GM12865 (cell line): ENCODE measurements at regions not wholly inside any gene's neighbourhood (a gene's known extent, or its start where the extent isn't known, plus 50 kb on each side); places are given as distances from the start of the nearest gene placed in this dataset.

Source experiments
- DNase-seq: peaks from one replicate; pipeline ENCODE4 v3.0.0; 2010; ENCODE audit warnings: low read depth
- H3K4me3 ChIP-seq: 2 replicates; pipeline ENCODE4 v1.5.1; 2011; ENCODE audit warnings: mild to moderate bottlenecking, low read depth, low read length, control low read depth
- CTCF ChIP-seq: IDR thresholded peaks from 2 replicates; pipeline ENCODE4 v1.5.1; 2011; ENCODE audit warnings: low read length, control low read depth, low read depth, inconsistent platforms; ENCODE audit not compliant: insufficient read depth; ENCODE audit errors: missing control alignments

- no peak for TF ChIP-seq CTCF
- H3K4me3 ChIP-seq: no peak overlapping the region
- DNase-seq: no peak
Observed at GRCh38 chr6:8642131-8642530, 206.8 kb upstream of the SLC35B3 start.

DNA sequence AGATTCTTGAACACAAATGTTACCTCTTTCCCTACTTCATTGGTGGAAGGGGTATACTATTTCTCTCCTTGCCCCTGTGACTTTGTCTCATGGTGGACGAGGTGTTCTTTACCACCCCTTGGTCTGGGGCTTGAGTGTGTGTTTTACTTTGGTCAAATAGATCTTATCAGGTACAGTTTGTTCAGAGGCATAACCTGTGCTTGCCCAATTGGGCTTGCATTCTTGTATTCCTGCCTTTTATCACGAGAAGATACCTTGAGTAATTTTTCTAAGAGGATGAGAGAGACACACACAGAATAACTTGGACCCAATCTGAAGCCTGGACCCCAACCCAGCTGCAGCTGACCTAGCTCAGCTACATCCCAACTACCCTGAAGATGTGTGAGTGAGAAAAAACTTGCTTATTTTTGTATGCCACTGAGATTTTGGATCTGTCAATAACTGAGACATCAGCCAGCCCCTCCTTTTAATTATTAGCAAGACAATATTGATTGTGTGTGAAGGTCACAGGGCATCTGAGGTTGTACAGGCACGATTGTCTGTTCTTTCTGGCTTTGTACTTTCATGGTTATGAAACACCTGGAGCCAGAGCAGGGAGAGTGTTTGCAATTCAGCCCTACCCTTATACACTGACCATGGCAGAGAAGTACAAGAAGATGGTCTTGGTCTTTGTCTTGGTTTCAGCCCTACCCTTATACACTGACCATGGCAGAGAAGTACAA, 204.7 kb upstream of the SLC35B3 start:
- TF ChIP-seq CTCF: no peak
- DNase-seq: no peak
- no peak overlapping the region for H3K4me3 ChIP-seq

GRCh38 chr6:8637896-8638597, 202.7 kb upstream of the SLC35B3 start:
- no peak overlapping the region for H3K4me3 ChIP-seq
- no peak for TF ChIP-seq CTCF
- DNase-seq: no peak

DNA sequence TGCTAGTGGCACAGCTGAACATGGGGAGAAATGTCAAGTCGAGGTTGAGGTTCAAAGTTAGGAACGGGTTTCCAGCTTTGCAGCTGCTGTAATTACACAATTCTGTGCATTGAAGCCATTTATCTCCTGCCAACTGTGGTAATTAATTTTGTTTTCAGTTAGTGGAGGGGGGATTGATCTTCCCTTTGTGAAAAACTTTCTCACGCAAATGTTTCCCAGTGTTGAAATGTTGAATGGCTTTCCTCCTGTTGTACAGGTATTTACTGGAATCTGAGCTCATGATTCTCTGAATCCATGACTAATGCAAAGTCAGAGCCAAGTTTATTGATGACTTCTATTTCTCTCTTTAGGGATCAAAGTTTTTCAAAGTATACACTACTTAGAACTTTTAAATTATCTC, 198.4 kb upstream of the SLC35B3 start:
- no peak for TF ChIP-seq CTCF
- no peak overlapping the region for H3K4me3 ChIP-seq
- no peak for DNase-seq

- no peak overlapping the region for H3K4me3 ChIP-seq
- DNase-seq: no peak
- TF ChIP-seq CTCF: no peak
Observed at GRCh38 chr6:8628736-8629135, 193.4 kb upstream of the SLC35B3 start.

GRCh38 chr6:8628063-8628462, 192.7 kb upstream of the SLC35B3 start:
- H3K4me3 ChIP-seq: no peak overlapping the region
- DNase-seq: no peak
- no peak for TF ChIP-seq CTCF
